Hepatocyte (in vitro differentiated cells): ENCODE measurements at regions not wholly inside any gene's neighbourhood (a gene's known extent, or its start where the extent isn't known, plus 50 kb on each side); places are given as distances from the start of the nearest gene placed in this dataset.
"Not testable (repeated sequence)": the region's sequence is repeated elsewhere in the genome, so short reads cannot be mapped to it uniquely, and the experiment has no call there.

Experiments
- DNase-seq: peaks from one replicate; pipeline ENCODE4 v3.0.0-alpha.2; 2016; ENCODE audit warnings: low spot score
- H2AFZ ChIP-seq: fragments of 200-600 bp; sonication (generic); 2 replicates; pipeline ENCODE4 v1.6.0; 2016; ENCODE audit warnings: antibody characterized with exemption, mild to moderate bottlenecking
- H3K27ac ChIP-seq: fragments of 200-600 bp; sonication (generic); 2 replicates; pipeline ENCODE4 v1.5.1; 2016; ENCODE audit warnings: mild to moderate bottlenecking
- H3K27me3 ChIP-seq: fragments of 200-600 bp; sonication (generic); 2 replicates; pipeline ENCODE4 v1.6.1; 2016
- H3K36me3 ChIP-seq: fragments of 200-600 bp; sonication (generic); replicated peaks from 2 replicates; pipeline ENCODE4 v1.5.1; 2016; ENCODE audit warnings: low read depth; ENCODE audit not compliant: insufficient read depth
- H3K4me1 ChIP-seq: fragments of 200-600 bp; sonication (generic); 2 replicates; pipeline ENCODE4 v1.5.1; 2016; ENCODE audit warnings: mild to moderate bottlenecking, moderate library complexity; ENCODE audit not compliant: insufficient read depth
- H3K4me2 ChIP-seq: fragments of 200-600 bp; sonication (generic); 2 replicates; pipeline ENCODE4 v1.6.0; 2016
- H3K4me3 ChIP-seq: fragments of 200-600 bp; sonication (generic); 2 replicates; pipeline ENCODE4 v1.5.1; 2016; ENCODE audit warnings: mild to moderate bottlenecking
- H3K79me2 ChIP-seq: fragments of 200-600 bp; sonication (generic); 2 replicates; pipeline ENCODE4 v1.6.0; 2017; ENCODE audit warnings: mild to moderate bottlenecking
- H3K9me2 ChIP-seq: fragments of 200-600 bp; sonication (generic); replicated peaks from 2 replicates; pipeline ENCODE4 v1.6.0; 2017; ENCODE audit warnings: mild to moderate bottlenecking; ENCODE audit not compliant: insufficient read depth
- H3K9me3 ChIP-seq: fragments of 200-600 bp; sonication (generic); 2 replicates; pipeline ENCODE4 v1.5.1; 2016; ENCODE audit warnings: low read depth, mild to moderate bottlenecking
- H4K20me1 ChIP-seq: fragments of 200-600 bp; sonication (generic); 2 replicates; pipeline ENCODE4 v1.6.0; 2016; ENCODE audit warnings: mild to moderate bottlenecking; ENCODE audit not compliant: insufficient read depth, poor library complexity, severe bottlenecking
- EZH2 ChIP-seq: fragments of 200-600 bp; sonication (generic); IDR thresholded peaks from 2 replicates; pipeline ENCODE4 v1.6.1; 2016; ENCODE audit warnings: antibody characterized with exemption, mild to moderate bottlenecking, borderline replicate concordance
- EZH2phosphoT487 ChIP-seq: fragments of 200-600 bp; sonication (generic); IDR thresholded peaks from one replicate; pipeline ENCODE4 v1.6.1; 2018; ENCODE audit warnings: antibody characterized with exemption, mild to moderate bottlenecking, low read depth, moderate library complexity; ENCODE audit not compliant: unreplicated experiment, severe bottlenecking
- WGBS: methylation state at CpG from one replicate; pipeline ENCODE4 v1.1.6; 2016; ENCODE audit warnings: low lambda C conversion rate; ENCODE audit errors: missing lambda C conversion rate; 5-methylcytosine and 5-hydroxymethylcytosine counted together
- TF ChIP-seq, protein P1 (sequence below): fragments of 200-600 bp; sonication (generic); IDR thresholded peaks from 2 replicates; pipeline ENCODE4 v1.5.1; 2016; ENCODE audit warnings: antibody characterized with exemption, mild to moderate bottlenecking; ENCODE audit not compliant: poor library complexity

DNA sequence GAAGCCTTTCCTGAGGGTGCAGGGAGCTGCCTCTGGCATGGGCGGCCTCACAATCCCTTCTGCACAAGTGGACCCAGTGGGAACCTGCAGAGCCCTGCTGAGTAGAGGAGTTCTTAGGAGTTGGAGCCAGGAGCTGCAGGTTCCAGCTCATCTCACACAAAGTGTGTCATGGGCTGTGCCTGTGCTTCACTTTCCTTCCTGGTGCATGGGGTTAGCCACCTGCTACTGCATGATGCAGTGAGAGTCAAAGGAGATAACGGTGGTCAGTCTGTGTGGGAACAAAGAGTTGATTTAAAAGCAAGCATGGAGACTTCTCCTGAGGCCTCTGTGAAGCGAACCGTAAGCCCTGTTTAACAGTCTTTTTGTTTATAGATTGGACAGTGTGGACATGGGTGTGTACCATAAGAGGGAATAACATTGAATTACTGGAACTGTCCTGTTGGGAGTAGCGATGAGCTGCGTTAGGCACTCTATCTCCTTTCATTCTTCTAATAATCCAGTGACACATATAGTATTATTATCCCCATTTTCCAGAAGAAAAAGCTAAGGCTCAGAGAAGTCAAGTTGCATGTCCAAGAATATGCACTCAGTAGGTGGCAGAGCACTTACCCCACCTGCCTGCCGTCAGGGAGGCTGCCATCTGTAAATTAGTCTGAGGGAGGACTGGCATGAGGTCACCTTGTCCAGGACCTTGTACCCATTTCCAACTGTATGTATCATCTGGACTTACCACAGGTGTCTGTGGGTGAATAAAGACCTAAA, 68.7 kb upstream of the PRR23C start:
- no peaks in the 10 kb centered on the region for H3K36me3 ChIP-seq
- no peak for DNase-seq
- no peaks in the 10 kb centered on the region for H4K20me1 ChIP-seq
- 62% methylated on average over 7 of the region's 7 CpGs for WGBS
- TF ChIP-seq EZH2 (no peak), EZH2phosphoT487 (no peak)
- TF ChIP-seq, protein P1, sequence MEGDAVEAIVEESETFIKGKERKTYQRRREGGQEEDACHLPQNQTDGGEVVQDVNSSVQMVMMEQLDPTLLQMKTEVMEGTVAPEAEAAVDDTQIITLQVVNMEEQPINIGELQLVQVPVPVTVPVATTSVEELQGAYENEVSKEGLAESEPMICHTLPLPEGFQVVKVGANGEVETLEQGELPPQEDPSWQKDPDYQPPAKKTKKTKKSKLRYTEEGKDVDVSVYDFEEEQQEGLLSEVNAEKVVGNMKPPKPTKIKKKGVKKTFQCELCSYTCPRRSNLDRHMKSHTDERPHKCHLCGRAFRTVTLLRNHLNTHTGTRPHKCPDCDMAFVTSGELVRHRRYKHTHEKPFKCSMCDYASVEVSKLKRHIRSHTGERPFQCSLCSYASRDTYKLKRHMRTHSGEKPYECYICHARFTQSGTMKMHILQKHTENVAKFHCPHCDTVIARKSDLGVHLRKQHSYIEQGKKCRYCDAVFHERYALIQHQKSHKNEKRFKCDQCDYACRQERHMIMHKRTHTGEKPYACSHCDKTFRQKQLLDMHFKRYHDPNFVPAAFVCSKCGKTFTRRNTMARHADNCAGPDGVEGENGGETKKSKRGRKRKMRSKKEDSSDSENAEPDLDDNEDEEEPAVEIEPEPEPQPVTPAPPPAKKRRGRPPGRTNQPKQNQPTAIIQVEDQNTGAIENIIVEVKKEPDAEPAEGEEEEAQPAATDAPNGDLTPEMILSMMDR: no peak
- no peaks in the 10 kb centered on the region for H3K9me3 ChIP-seq
- no peaks in the 10 kb centered on the region for H3K4me1 ChIP-seq
- no peak overlapping the region for H3K4me3 ChIP-seq
- no peak overlapping the region for H3K4me2 ChIP-seq
- no peak overlapping the region for H3K27ac ChIP-seq
- no peak overlapping the region for H2AFZ ChIP-seq
- no peaks in the 10 kb centered on the region for H3K79me2 ChIP-seq
- peaks cover 13% of the 10 kb centered on the region for H3K27me3 ChIP-seq
- no peaks in the 10 kb centered on the region for H3K9me2 ChIP-seq

- H3K27ac ChIP-seq: no peak overlapping the region
- H2AFZ ChIP-seq: no peak overlapping the region
- no peak overlapping the region for H3K4me2 ChIP-seq
- H3K4me1 ChIP-seq: no peaks in the 10 kb centered on the region
- H3K79me2 ChIP-seq: no peaks in the 10 kb centered on the region
- H3K9me3 ChIP-seq: no peaks in the 10 kb centered on the region
- no peak for TF ChIP-seq EZH2
- TF ChIP-seq, protein P1: no peak
- TF ChIP-seq EZH2phosphoT487: no peak
- no peak overlapping the region for H3K4me3 ChIP-seq
- H3K27me3 ChIP-seq: peaks cover 13% of the 10 kb centered on the region
- no peaks in the 10 kb centered on the region for H3K36me3 ChIP-seq
- 82% methylated on average over 4 of the region's 4 CpGs for WGBS
- no peaks in the 10 kb centered on the region for H3K9me2 ChIP-seq
- no peak for DNase-seq
- no peaks in the 10 kb centered on the region for H4K20me1 ChIP-seq
Measured at GRCh38 chr3:139113993-139114375, 69.3 kb upstream of the PRR23C start.

- H3K4me2 ChIP-seq: not testable (repeated sequence)
- WGBS: 92% methylated on average over 7 of the region's 7 CpGs
Measured at GRCh38 chr3:139116631-139117030, 71.9 kb upstream of the PRR23C start.

DNA sequence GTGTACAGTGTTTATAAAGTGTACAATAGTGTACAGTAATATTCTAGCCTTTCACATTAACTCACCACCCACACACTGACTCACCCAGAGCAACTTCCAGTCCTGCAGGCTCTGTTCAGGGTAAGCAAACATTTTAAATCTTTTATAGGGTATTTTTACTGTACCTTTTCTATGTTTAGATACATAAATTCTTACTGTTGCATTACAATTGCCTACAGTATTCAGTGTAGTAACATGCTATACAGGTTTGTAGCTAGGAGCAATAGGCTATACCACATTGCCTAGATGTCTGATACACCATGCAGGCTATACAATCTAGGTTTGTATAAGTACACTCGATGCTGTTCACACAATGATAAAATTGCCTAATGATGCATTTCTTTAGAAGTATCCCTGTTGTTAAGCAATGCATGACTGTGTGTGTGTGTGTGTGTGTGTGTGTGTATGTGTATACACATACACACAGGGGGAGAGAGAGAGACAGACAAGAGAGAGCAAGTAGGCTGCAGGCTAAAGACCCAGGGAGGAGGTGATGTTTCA, 72.5 kb upstream of the PRR23C start:
- H3K27me3 ChIP-seq: peaks cover 9% of the 10 kb centered on the region
- TF ChIP-seq EZH2 (no peak), EZH2phosphoT487 (no peak)
- TF ChIP-seq, protein P1: no peak
- no peak overlapping the region for H2AFZ ChIP-seq
- H3K4me1 ChIP-seq: peaks cover 15% of the 10 kb centered on the region
- H4K20me1 ChIP-seq: no peaks in the 10 kb centered on the region
- H3K9me2 ChIP-seq: no peaks in the 10 kb centered on the region
- H3K79me2 ChIP-seq: no peaks in the 10 kb centered on the region
- no peak overlapping the region for H3K4me3 ChIP-seq
- no peaks in the 10 kb centered on the region for H3K36me3 ChIP-seq
- H3K9me3 ChIP-seq: no peaks in the 10 kb centered on the region
- H3K27ac ChIP-seq: no peak overlapping the region
- DNase-seq: no peak
- 83% methylated on average over 1 of the region's 1 CpG for WGBS
- no peak overlapping the region for H3K4me2 ChIP-seq

More at GRCh38 chr3:139116631-139117030, 71.9 kb upstream of the PRR23C start:
- not testable (repeated sequence) for H3K27ac ChIP-seq, H4K20me1 ChIP-seq, H3K27me3 ChIP-seq, H3K9me3 ChIP-seq, H3K79me2 ChIP-seq, H3K36me3 ChIP-seq, H3K9me2 ChIP-seq, DNase-seq, H3K4me3 ChIP-seq, H2AFZ ChIP-seq
- peaks cover 12% of the 10 kb centered on the region for H3K4me1 ChIP-seq
